HTR-8/SVneo (cell line): ENCODE measurements at regions not wholly inside any gene's neighbourhood (a gene's known extent, or its start where the extent isn't known, plus 50 kb on each side); places are given as distances from the start of the nearest gene placed in this dataset.
"Not testable (repeated sequence)": the region's sequence is repeated elsewhere in the genome, so short reads cannot be mapped to it uniquely, and the experiment has no call there.

Source experiments
- DNase-seq: peaks from one replicate; pipeline ENCODE4 v3.0.0; 2011; ENCODE audit warnings: low spot score, mixed read lengths; ENCODE audit not compliant: insufficient read length
- FAIRE-seq: peaks from 2 replicates; lab custom pipeline; 2011; peaks lifted over from hg19 to GRCh38; lab: Jason Lieb, UNC

- FAIRE-seq, DNase-seq: not testable (repeated sequence)
Measured at GRCh38 chrX:126641076-126641475, 88.5 kb upstream of the DCAF12L1 start.

GRCh38 chrX:126655061-126655460 is 102.4 kb upstream of the DCAF12L1 start:
- DNase-seq: no peak
- FAIRE-seq: no peak

- DNase-seq (no peak), FAIRE-seq (no peak)
Measured at GRCh38 chrX:126658447-126658846, 105.8 kb upstream of the DCAF12L1 start.

- FAIRE-seq: no peak
- no peak for DNase-seq
Measured at GRCh38 chrX:126670258-126670657, 117.6 kb upstream of the DCAF12L1 start.

GRCh38 chrX:126673366-126673765 is 120.8 kb upstream of the DCAF12L1 start:
- not testable (repeated sequence) for FAIRE-seq, DNase-seq

GRCh38 chrX:126673816-126674491 is 121.3 kb upstream of the DCAF12L1 start:
- not testable (repeated sequence) for FAIRE-seq

GRCh38 chrX:126695375-126695896 is 124.1 kb upstream of the PRR32 start:
- FAIRE-seq: no peak
- DNase-seq: no peak

More at GRCh38 chrX:126673816-126674491, 121.3 kb upstream of the DCAF12L1 start:
- DNase-seq: not testable (repeated sequence)

GRCh38 chrX:126697091-126697490 is 122.4 kb upstream of the PRR32 start:
- FAIRE-seq (no peak), DNase-seq (no peak)

GRCh38 chrX:126701380-126701779 is 118.1 kb upstream of the PRR32 start:
- no peak for FAIRE-seq
- no peak for DNase-seq

- no peak for FAIRE-seq
Measured at GRCh38 chrX:126718440-126718839, 101.1 kb upstream of the PRR32 start.

GRCh38 chrX:126719208-126719607 is 100.3 kb upstream of the PRR32 start:
- FAIRE-seq (no peak), DNase-seq (no peak)

More at GRCh38 chrX:126718440-126718839, 101.1 kb upstream of the PRR32 start:
- peak; percentile 13 for DNase-seq

- no peak for FAIRE-seq
- DNase-seq: no peak
Measured at GRCh38 chrX:126723881-126724280, 95.6 kb upstream of the PRR32 start.

- DNase-seq (no peak), FAIRE-seq (no peak)
Measured at GRCh38 chrX:126733874-126734273, 85.7 kb upstream of the PRR32 start.
